GM23338 (cell line): ENCODE measurements at regions not wholly inside any gene's neighbourhood (a gene's known extent, or its start where the extent isn't known, plus 50 kb on each side); places are given as distances from the start of the nearest gene placed in this dataset.

Source experiments
- ATAC-seq: fragments of 200-7000 bp; cut with Tn5 transposase; 3 replicates; pipeline ENCODE4 v1.9.1; 2020
- DNase-seq: peaks from one replicate; pipeline ENCODE4 v3.0.0-alpha.2; 2015; ENCODE audit warnings: low spot score
- H2AFZ ChIP-seq: fragments of 200-600 bp; sonication (generic); 2 replicates; pipeline ENCODE4 v1.8.0; 2016; ENCODE audit warnings: antibody characterized with exemption, mild to moderate bottlenecking, moderate library complexity
- H3F3A ChIP-seq: fragments of 200-600 bp; sonication (generic); replicated peaks from 2 replicates; pipeline ENCODE4 v1.8.0; 2017; ENCODE audit warnings: antibody characterized with exemption, mixed run types, low read depth
- H3K27ac ChIP-seq: fragments of 200-600 bp; sonication (generic); 2 replicates; pipeline ENCODE4 v1.6.1; 2016; ENCODE audit warnings: low read depth
- H3K27me3 ChIP-seq: fragments of 200-600 bp; sonication (generic); 2 replicates; pipeline ENCODE4 v1.8.0; 2016; ENCODE audit warnings: mild to moderate bottlenecking, mixed run types, moderate library complexity; ENCODE audit not compliant: insufficient read depth
- H3K36me3 ChIP-seq: fragments of 200-600 bp; sonication (generic); 2 replicates; pipeline ENCODE4 v1.8.0; 2016; ENCODE audit warnings: mild to moderate bottlenecking; ENCODE audit not compliant: insufficient read depth
- H3K4me1 ChIP-seq: fragments of 200-600 bp; sonication (generic); 2 replicates; pipeline ENCODE4 v1.8.0; 2016; ENCODE audit warnings: mild to moderate bottlenecking, moderate library complexity; ENCODE audit not compliant: insufficient read depth
- H3K4me2 ChIP-seq: fragments of 200-600 bp; sonication (generic); 2 replicates; pipeline ENCODE4 v1.7.1; 2017; ENCODE audit warnings: mixed run types
- H3K4me3 ChIP-seq: fragments of 200-600 bp; sonication (generic); 2 replicates; pipeline ENCODE4 v1.6.1; 2016; ENCODE audit warnings: mixed run types
- H3K79me2 ChIP-seq: fragments of 200-600 bp; sonication (generic); replicated peaks from 2 replicates; pipeline ENCODE4 v1.8.0; 2017; ENCODE audit warnings: mild to moderate bottlenecking; ENCODE audit not compliant: insufficient read depth
- H3K9me2 ChIP-seq: fragments of 200-600 bp; sonication (generic); 2 replicates; pipeline ENCODE4 v1.8.0; 2017; ENCODE audit not compliant: insufficient read depth
- H4K20me1 ChIP-seq: fragments of 200-600 bp; sonication (generic); replicated peaks from 2 replicates; pipeline ENCODE4 v1.8.0; 2017; ENCODE audit warnings: mild to moderate bottlenecking; ENCODE audit not compliant: insufficient read depth
- H3K27ac Mint-ChIP-seq: 2 replicates; pipeline ENCODE4 v1.8.0; 2020; ENCODE audit warnings: inconsistent platforms, mild to moderate bottlenecking, moderate library complexity, mixed read lengths
- H3K27me3 Mint-ChIP-seq: 3 replicates; pipeline ENCODE4 v1.8.0; 2022; ENCODE audit warnings: low read depth, mild to moderate bottlenecking, moderate library complexity, mixed read lengths, inconsistent platforms; ENCODE audit not compliant: insufficient read depth, poor library complexity
- H3K36me3 Mint-ChIP-seq: 3 replicates; pipeline ENCODE4 v1.8.0; 2021; ENCODE audit warnings: low read depth, mild to moderate bottlenecking, inconsistent platforms, moderate library complexity, mixed read lengths
- H3K4me1 Mint-ChIP-seq: 3 replicates; pipeline ENCODE4 v1.8.0; 2020; ENCODE audit warnings: mild to moderate bottlenecking, inconsistent platforms, mixed read lengths
- H3K4me3 Mint-ChIP-seq: 3 replicates; pipeline ENCODE4 v1.8.0; 2021; ENCODE audit warnings: moderate library complexity, mild to moderate bottlenecking, inconsistent platforms, mixed read lengths
- H3K9me3 Mint-ChIP-seq: 3 replicates; pipeline ENCODE4 v1.8.0; 2020; ENCODE audit warnings: moderate library complexity, mild to moderate bottlenecking, inconsistent platforms, mixed read lengths
- EZH2 ChIP-seq: fragments of 200-600 bp; sonication (generic); IDR thresholded peaks from one replicate; pipeline ENCODE4 v1.8.0; 2017; ENCODE audit warnings: antibody characterized with exemption, mild to moderate bottlenecking, low read depth; ENCODE audit not compliant: unreplicated experiment
- EZH2phosphoT487 ChIP-seq: fragments of 200-600 bp; sonication (generic); IDR thresholded peaks from one replicate; pipeline ENCODE4 v1.8.1; 2018; ENCODE audit warnings: antibody characterized with exemption; ENCODE audit not compliant: unreplicated experiment
- JUNB ChIP-seq: IDR thresholded peaks from one replicate; pipeline ENCODE4 v1.6.1; 2016; ENCODE audit warnings: antibody characterized with exemption; ENCODE audit not compliant: unreplicated experiment
- POLR2AphosphoS5 ChIP-seq: IDR thresholded peaks from 2 replicates; pipeline ENCODE4 v1.6.1; 2016; ENCODE audit warnings: antibody characterized with exemption, low read depth
- STAT1 ChIP-seq: IDR thresholded peaks from one replicate; pipeline ENCODE4 v1.6.1; 2016; ENCODE audit warnings: antibody characterized with exemption; ENCODE audit not compliant: unreplicated experiment
- ZNF114 ChIP-seq: fragments of 250-450 bp; sonication (Bioruptor Pico); IDR thresholded peaks from 2 replicates; pipeline ENCODE4 v1.5.0; 2020; ENCODE audit warnings: mild to moderate bottlenecking, moderate library complexity
- ZNF331 ChIP-seq: fragments of 250-450 bp; sonication (Bioruptor Pico); IDR thresholded peaks from 2 replicates; pipeline ENCODE4 v1.5.0; 2020; ENCODE audit warnings: low read depth, mild to moderate bottlenecking, moderate library complexity
- TF ChIP-seq, protein P1 (sequence below), 2 experiments: fragments of 200-600 bp in 1 of 2; sonication (generic) in 1 of 2; conservative IDR thresholded peaks; 2 replicates each; pipeline versions ENCODE4 v1.5.1 to v1.6.1; 2016 to 2017; ENCODE audit warnings: antibody characterized with exemption in 2 of 2, low read depth in 2 of 2, mild to moderate bottlenecking in 2 of 2, moderate library complexity in 1 of 2
- TF ChIP-seq, protein P2 (sequence below): fragments of 250-450 bp; sonication (Bioruptor Pico); IDR thresholded peaks from 2 replicates; pipeline ENCODE4 v1.5.0; 2020; ENCODE audit warnings: mild to moderate bottlenecking, moderate library complexity
- TF ChIP-seq, protein P3 (sequence below): IDR thresholded peaks from one replicate; pipeline ENCODE4 v1.6.1; 2018; ENCODE audit warnings: antibody characterized with exemption; ENCODE audit not compliant: unreplicated experiment

DNA sequence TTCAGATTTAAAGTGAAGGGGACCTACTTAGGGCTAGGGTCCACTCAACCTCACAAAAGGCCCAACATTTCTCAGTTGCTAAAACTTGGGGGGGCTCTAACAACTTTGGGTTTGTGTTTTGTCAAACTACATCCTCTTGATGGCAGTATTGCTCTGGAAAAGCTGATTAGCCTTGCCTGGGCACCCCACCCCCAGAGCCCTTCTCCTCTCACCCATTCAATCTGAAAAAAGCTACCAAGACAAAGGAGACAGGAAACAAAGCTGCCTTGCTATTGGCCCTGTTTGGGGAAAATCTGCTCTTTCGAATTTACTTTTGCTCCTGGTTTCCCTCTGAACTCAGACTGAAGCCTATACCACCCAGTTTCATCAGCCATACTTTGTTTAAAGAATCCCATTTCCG lies 195.2 kb upstream of the STK26 start:
- peak overlapping the region; percentile 74 for H3K4me3 ChIP-seq
- TF ChIP-seq, protein P1, sequence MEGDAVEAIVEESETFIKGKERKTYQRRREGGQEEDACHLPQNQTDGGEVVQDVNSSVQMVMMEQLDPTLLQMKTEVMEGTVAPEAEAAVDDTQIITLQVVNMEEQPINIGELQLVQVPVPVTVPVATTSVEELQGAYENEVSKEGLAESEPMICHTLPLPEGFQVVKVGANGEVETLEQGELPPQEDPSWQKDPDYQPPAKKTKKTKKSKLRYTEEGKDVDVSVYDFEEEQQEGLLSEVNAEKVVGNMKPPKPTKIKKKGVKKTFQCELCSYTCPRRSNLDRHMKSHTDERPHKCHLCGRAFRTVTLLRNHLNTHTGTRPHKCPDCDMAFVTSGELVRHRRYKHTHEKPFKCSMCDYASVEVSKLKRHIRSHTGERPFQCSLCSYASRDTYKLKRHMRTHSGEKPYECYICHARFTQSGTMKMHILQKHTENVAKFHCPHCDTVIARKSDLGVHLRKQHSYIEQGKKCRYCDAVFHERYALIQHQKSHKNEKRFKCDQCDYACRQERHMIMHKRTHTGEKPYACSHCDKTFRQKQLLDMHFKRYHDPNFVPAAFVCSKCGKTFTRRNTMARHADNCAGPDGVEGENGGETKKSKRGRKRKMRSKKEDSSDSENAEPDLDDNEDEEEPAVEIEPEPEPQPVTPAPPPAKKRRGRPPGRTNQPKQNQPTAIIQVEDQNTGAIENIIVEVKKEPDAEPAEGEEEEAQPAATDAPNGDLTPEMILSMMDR (conservative IDR thresholded peaks at IDR 0.05; ENCODE audit: low read depth in 2 of 2), result peak; percentile 44 to 54; a peak in 3 of 4 replicates
- TF ChIP-seq EZH2, result no peak
- H3K79me2 ChIP-seq, result peaks cover 73% of the 10 kb centered on the region
- Mint-ChIP-seq H3K9me3 (no peaks in the 10 kb centered on the region; the same call in 1 of the 3 replicates), H3K27me3 (no peaks in the 10 kb centered on the region), H3K36me3 (peaks cover 58% of the 10 kb centered on the region), H3K4me1 (peaks cover 32% of the 10 kb centered on the region; the same call in 2 of the 3 replicates), H3K4me3 (peak overlapping the region; percentile 95), H3K27ac (peak overlapping the region; percentile 99)
- peaks cover 9% of the 10 kb centered on the region for H3K36me3 ChIP-seq
- ATAC-seq (peak; percentile 53), DNase-seq (peak; percentile 77)
- peaks cover 30% of the 10 kb centered on the region for H4K20me1 ChIP-seq
- peaks cover 24% of the 10 kb centered on the region; the same call in 1 of the 2 replicates for H3K4me1 ChIP-seq
- H3F3A ChIP-seq, result no peaks in the 10 kb centered on the region
- H3K4me2 ChIP-seq, result peak overlapping the region; percentile 79
- H3K27me3 ChIP-seq, result no peaks in the 10 kb centered on the region
- no peaks in the 10 kb centered on the region for H3K9me2 ChIP-seq
- no peak overlapping the region for H2AFZ ChIP-seq
- H3K27ac ChIP-seq, result peak overlapping the region; percentile 97

DNA sequence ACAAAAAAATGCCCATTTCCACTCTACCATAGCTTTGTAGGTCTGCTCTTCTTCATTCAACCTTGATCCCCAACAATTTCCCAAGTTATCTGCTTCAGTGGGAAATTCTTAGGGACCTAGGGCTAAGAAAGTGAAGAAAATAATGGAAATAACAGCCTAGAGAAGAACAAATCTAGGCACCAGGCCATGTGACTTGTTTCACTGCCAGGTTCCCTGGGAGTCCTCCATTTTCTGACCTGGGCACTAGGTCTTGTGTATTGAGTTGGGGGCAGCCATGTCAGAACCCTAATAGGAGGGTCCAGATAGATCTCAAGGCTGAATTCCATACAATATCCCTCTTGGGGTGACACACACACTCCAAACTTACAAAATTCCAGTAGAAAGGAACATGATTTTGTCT lies 194.6 kb upstream of the STK26 start:
- Mint-ChIP-seq H3K9me3 (no peaks in the 10 kb centered on the region; the same call in 1 of the 3 replicates), H3K36me3 (peaks cover 52% of the 10 kb centered on the region), H3K4me3 (peak overlapping the region; percentile 95), H3K4me1 (peaks cover 32% of the 10 kb centered on the region; the same call in 2 of the 3 replicates), H3K27me3 (no peaks in the 10 kb centered on the region), H3K27ac (peak overlapping the region; percentile 95)
- H3F3A ChIP-seq, result no peaks in the 10 kb centered on the region
- H3K27me3 ChIP-seq, result no peaks in the 10 kb centered on the region
- peaks cover 68% of the 10 kb centered on the region for H3K79me2 ChIP-seq
- H3K36me3 ChIP-seq, result peaks cover 9% of the 10 kb centered on the region; the same call in 1 of the 2 replicates
- ATAC-seq, result no peak; the same call in 2 of the 3 replicates
- peaks cover 30% of the 10 kb centered on the region for H4K20me1 ChIP-seq
- peak overlapping the region; percentile 79 for H3K4me2 ChIP-seq
- no peaks in the 10 kb centered on the region for H3K9me2 ChIP-seq
- peak; percentile 32 for DNase-seq
- peak overlapping the region; percentile 97 for H3K27ac ChIP-seq
- peak overlapping the region; percentile 74 for H3K4me3 ChIP-seq
- H2AFZ ChIP-seq, result no peak overlapping the region
- peaks cover 24% of the 10 kb centered on the region; the same call in 1 of the 2 replicates for H3K4me1 ChIP-seq
- TF ChIP-seq EZH2 (no peak), ZNF331 (CRISPR knock-in tag) (no peak), JUNB (no peak), POLR2AphosphoS5 (no peak), EZH2phosphoT487 (no peak), ZNF114 (no peak), STAT1 (no peak)
- TF ChIP-seq, protein P2, sequence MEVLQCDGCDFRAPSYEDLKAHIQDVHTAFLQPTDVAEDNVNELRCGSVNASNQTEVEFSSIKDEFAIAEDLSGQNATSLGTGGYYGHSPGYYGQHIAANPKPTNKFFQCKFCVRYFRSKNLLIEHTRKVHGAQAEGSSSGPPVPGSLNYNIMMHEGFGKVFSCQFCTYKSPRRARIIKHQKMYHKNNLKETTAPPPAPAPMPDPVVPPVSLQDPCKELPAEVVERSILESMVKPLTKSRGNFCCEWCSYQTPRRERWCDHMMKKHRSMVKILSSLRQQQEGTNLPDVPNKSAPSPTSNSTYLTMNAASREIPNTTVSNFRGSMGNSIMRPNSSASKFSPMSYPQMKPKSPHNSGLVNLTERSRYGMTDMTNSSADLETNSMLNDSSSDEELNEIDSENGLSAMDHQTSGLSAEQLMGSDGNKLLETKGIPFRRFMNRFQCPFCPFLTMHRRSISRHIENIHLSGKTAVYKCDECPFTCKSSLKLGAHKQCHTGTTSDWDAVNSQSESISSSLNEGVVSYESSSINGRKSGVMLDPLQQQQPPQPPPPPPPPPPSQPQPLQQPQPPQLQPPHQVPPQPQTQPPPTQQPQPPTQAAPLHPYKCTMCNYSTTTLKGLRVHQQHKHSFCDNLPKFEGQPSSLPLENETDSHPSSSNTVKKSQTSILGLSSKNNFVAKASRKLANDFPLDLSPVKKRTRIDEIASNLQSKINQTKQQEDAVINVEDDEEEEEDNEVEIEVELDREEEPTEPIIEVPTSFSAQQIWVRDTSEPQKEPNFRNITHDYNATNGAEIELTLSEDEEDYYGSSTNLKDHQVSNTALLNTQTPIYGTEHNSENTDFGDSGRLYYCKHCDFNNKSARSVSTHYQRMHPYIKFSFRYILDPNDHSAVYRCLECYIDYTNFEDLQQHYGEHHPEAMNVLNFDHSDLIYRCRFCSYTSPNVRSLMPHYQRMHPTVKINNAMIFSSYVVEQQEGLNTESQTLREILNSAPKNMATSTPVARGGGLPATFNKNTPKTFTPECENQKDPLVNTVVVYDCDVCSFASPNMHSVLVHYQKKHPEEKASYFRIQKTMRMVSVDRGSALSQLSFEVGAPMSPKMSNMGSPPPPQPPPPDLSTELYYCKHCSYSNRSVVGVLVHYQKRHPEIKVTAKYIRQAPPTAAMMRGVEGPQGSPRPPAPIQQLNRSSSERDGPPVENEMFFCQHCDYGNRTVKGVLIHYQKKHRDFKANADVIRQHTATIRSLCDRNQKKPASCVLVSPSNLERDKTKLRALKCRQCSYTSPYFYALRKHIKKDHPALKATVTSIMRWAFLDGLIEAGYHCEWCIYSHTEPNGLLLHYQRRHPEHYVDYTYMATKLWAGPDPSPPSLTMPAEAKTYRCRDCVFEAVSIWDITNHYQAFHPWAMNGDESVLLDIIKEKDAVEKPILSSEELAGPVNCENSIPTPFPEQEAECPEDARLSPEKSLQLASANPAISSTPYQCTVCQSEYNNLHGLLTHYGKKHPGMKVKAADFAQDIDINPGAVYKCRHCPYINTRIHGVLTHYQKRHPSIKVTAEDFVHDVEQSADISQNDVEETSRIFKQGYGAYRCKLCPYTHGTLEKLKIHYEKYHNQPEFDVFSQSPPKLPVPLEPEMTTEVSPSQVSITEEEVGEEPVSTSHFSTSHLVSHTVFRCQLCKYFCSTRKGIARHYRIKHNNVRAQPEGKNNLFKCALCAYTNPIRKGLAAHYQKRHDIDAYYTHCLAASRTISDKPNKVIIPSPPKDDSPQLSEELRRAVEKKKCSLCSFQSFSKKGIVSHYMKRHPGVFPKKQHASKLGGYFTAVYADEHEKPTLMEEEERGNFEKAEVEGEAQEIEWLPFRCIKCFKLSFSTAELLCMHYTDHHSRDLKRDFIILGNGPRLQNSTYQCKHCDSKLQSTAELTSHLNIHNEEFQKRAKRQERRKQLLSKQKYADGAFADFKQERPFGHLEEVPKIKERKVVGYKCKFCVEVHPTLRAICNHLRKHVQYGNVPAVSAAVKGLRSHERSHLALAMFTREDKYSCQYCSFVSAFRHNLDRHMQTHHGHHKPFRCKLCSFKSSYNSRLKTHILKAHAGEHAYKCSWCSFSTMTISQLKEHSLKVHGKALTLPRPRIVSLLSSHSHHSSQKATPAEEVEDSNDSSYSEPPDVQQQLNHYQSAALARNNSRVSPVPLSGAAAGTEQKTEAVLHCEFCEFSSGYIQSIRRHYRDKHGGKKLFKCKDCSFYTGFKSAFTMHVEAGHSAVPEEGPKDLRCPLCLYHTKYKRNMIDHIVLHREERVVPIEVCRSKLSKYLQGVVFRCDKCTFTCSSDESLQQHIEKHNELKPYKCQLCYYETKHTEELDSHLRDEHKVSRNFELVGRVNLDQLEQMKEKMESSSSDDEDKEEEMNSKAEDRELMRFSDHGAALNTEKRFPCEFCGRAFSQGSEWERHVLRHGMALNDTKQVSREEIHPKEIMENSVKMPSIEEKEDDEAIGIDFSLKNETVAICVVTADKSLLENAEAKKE, result no peak
- TF ChIP-seq, protein P3, sequence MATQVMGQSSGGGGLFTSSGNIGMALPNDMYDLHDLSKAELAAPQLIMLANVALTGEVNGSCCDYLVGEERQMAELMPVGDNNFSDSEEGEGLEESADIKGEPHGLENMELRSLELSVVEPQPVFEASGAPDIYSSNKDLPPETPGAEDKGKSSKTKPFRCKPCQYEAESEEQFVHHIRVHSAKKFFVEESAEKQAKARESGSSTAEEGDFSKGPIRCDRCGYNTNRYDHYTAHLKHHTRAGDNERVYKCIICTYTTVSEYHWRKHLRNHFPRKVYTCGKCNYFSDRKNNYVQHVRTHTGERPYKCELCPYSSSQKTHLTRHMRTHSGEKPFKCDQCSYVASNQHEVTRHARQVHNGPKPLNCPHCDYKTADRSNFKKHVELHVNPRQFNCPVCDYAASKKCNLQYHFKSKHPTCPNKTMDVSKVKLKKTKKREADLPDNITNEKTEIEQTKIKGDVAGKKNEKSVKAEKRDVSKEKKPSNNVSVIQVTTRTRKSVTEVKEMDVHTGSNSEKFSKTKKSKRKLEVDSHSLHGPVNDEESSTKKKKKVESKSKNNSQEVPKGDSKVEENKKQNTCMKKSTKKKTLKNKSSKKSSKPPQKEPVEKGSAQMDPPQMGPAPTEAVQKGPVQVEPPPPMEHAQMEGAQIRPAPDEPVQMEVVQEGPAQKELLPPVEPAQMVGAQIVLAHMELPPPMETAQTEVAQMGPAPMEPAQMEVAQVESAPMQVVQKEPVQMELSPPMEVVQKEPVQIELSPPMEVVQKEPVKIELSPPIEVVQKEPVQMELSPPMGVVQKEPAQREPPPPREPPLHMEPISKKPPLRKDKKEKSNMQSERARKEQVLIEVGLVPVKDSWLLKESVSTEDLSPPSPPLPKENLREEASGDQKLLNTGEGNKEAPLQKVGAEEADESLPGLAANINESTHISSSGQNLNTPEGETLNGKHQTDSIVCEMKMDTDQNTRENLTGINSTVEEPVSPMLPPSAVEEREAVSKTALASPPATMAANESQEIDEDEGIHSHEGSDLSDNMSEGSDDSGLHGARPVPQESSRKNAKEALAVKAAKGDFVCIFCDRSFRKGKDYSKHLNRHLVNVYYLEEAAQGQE, result no peak
